OCI-LY1 (cell line): ENCODE measurements at regions not wholly inside any gene's neighbourhood (a gene's known extent, or its start where the extent isn't known, plus 50 kb on each side); places are given as distances from the start of the nearest gene placed in this dataset.

Source experiments
- H2AFZ ChIP-seq: fragments of 200-600 bp; sonication (generic), shearing (Covaris generic); 2 replicates; pipeline ENCODE4 v1.6.0; 2014; ENCODE audit warnings: antibody characterized with exemption, mild to moderate bottlenecking, low read length
- H3F3A ChIP-seq: fragments of 200-600 bp; sonication (generic), shearing (Covaris generic); 2 replicates; pipeline ENCODE4 v1.6.0; 2014; ENCODE audit warnings: mild to moderate bottlenecking, antibody characterized with exemption, low read length, moderate library complexity; ENCODE audit not compliant: insufficient read depth
- H3K27ac ChIP-seq: fragments of 200-600 bp; sonication (generic); 2 replicates; pipeline ENCODE4 v1.5.1; 2014; ENCODE audit warnings: low read length, mixed run types, mild to moderate bottlenecking, low read depth; ENCODE audit not compliant: poor library complexity, severe bottlenecking
- H3K27me3 ChIP-seq: fragments of 200-600 bp; sonication (generic); 2 replicates; pipeline ENCODE4 v1.6.0; 2014; ENCODE audit warnings: antibody characterized with exemption, mild to moderate bottlenecking, low read length, moderate library complexity; ENCODE audit not compliant: insufficient read depth
- H3K36me3 ChIP-seq: fragments of 200-600 bp; sonication (generic); 2 replicates; pipeline ENCODE4 v1.6.1; 2014; ENCODE audit warnings: mild to moderate bottlenecking, antibody characterized with exemption, low read length, moderate library complexity, mixed read lengths; ENCODE audit not compliant: insufficient read depth
- H3K4me1 ChIP-seq: fragments of 200-600 bp; sonication (generic); 2 replicates; pipeline ENCODE4 v1.5.1; 2014; ENCODE audit warnings: mild to moderate bottlenecking, low read length, moderate library complexity; ENCODE audit not compliant: insufficient read depth, severe bottlenecking
- H3K4me2 ChIP-seq: fragments of 200-600 bp; sonication (generic), shearing (Covaris generic); 2 replicates; pipeline ENCODE4 v1.6.1; 2014; ENCODE audit warnings: low read length
- H3K4me3 ChIP-seq: fragments of 200-600 bp; sonication (generic); 2 replicates; pipeline ENCODE4 v1.5.1; 2014; ENCODE audit warnings: low read length, low read depth, mild to moderate bottlenecking, mixed read lengths; ENCODE audit not compliant: poor library complexity, severe bottlenecking
- H3K79me2 ChIP-seq: fragments of 200-600 bp; shearing (Covaris generic); 2 replicates; pipeline ENCODE4 v1.6.1; 2016; ENCODE audit warnings: mixed run types, low read length, mixed read lengths; ENCODE audit not compliant: insufficient read depth
- H3K9ac ChIP-seq: fragments of 200-600 bp; sonication (generic), shearing (Covaris generic); 2 replicates; pipeline ENCODE4 v1.6.1; 2014; ENCODE audit warnings: mild to moderate bottlenecking, low read length, mixed read lengths
- H3K9me2 ChIP-seq: fragments of 200-600 bp; sonication (generic), shearing (Covaris generic); 2 replicates; pipeline ENCODE4 v1.6.1; 2014; ENCODE audit warnings: low read depth, mild to moderate bottlenecking, low read length, mixed read lengths
- H3K9me3 ChIP-seq: fragments of 200-600 bp; shearing (Covaris generic); 2 replicates; pipeline ENCODE4 v1.6.1; 2014; ENCODE audit warnings: low read length, mixed read lengths
- H4K20me1 ChIP-seq: fragments of 200-600 bp; sonication (generic), shearing (Covaris generic); 2 replicates; pipeline ENCODE4 v1.6.0; 2016; ENCODE audit warnings: mild to moderate bottlenecking, low read length; ENCODE audit not compliant: insufficient read depth
- EZH2 ChIP-seq: fragments of 200-600 bp; sonication (generic), shearing (Covaris generic); IDR thresholded peaks from 2 replicates; pipeline ENCODE4 v1.8.0; 2017; ENCODE audit warnings: borderline replicate concordance, mixed run types, mild to moderate bottlenecking, antibody characterized with exemption, low read length, moderate library complexity, mixed read lengths
- TF ChIP-seq, protein P1 (sequence below): fragments of 200-600 bp; sonication (generic), shearing (Covaris generic); IDR thresholded peaks from 2 replicates; pipeline ENCODE4 v1.5.1; 2017; ENCODE audit warnings: mild to moderate bottlenecking, antibody characterized with exemption, low read length, moderate library complexity, mixed read lengths

DNA sequence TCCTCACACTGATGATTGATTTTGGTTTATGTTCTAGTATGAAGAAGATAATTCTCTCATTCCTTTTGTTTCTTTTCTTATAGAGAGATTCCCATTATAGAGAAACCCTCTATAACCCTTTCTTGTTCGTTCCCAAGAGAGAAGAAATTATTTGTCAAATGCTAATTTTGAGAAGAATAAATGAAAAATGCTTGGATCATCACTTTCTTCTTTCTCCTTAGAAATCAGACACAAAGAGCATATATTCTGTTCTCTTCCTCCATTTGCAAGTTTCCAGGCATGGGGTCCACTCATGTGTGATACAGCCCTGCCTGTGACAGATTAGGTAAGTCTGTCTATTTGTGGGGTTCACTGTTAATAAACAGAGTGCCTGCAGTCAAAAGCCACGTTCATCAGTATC lies 222.6 kb upstream of the NECTIN3 start:
- H3K9me3 ChIP-seq = no peaks in the 10 kb centered on the region
- H3K27ac ChIP-seq = no peak overlapping the region
- no peaks in the 10 kb centered on the region for H3K27me3 ChIP-seq
- no peaks in the 10 kb centered on the region for H3K36me3 ChIP-seq
- H4K20me1 ChIP-seq = no peaks in the 10 kb centered on the region
- no peaks in the 10 kb centered on the region for H3K79me2 ChIP-seq
- H3K9me2 ChIP-seq = no peaks in the 10 kb centered on the region
- no peaks in the 10 kb centered on the region for H3F3A ChIP-seq
- no peak overlapping the region for H3K4me2 ChIP-seq
- TF ChIP-seq, protein P1, sequence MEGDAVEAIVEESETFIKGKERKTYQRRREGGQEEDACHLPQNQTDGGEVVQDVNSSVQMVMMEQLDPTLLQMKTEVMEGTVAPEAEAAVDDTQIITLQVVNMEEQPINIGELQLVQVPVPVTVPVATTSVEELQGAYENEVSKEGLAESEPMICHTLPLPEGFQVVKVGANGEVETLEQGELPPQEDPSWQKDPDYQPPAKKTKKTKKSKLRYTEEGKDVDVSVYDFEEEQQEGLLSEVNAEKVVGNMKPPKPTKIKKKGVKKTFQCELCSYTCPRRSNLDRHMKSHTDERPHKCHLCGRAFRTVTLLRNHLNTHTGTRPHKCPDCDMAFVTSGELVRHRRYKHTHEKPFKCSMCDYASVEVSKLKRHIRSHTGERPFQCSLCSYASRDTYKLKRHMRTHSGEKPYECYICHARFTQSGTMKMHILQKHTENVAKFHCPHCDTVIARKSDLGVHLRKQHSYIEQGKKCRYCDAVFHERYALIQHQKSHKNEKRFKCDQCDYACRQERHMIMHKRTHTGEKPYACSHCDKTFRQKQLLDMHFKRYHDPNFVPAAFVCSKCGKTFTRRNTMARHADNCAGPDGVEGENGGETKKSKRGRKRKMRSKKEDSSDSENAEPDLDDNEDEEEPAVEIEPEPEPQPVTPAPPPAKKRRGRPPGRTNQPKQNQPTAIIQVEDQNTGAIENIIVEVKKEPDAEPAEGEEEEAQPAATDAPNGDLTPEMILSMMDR = no peak
- no peak for TF ChIP-seq EZH2
- no peak overlapping the region for H3K9ac ChIP-seq
- H3K4me1 ChIP-seq = no peaks in the 10 kb centered on the region
- H3K4me3 ChIP-seq = no peak overlapping the region
- H2AFZ ChIP-seq = no peak overlapping the region

DNA sequence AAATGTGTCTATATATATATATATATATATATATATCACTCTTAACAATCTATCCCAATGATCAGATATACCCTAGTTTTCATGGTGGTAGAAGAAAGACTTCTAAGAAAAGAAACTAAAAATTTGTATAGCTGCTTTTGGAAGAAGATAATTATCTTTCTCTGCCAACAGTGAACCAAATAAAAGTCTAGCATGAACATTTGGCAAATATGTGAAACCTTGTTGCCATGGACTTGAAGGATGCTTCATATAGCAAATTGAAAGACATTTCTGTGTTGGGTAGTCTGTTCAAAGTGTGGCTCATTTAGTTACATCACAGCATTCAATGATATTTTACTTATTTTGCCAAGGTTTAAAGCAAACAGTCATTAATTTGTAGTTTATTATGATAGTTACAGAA lies 219.9 kb upstream of the NECTIN3 start:
- H4K20me1 ChIP-seq = no peaks in the 10 kb centered on the region
- no peak overlapping the region for H2AFZ ChIP-seq
- no peaks in the 10 kb centered on the region for H3K79me2 ChIP-seq
- no peak overlapping the region for H3K4me3 ChIP-seq
- no peaks in the 10 kb centered on the region for H3K27me3 ChIP-seq
- H3F3A ChIP-seq = no peaks in the 10 kb centered on the region
- no peak overlapping the region for H3K27ac ChIP-seq
- no peaks in the 10 kb centered on the region for H3K36me3 ChIP-seq
- TF ChIP-seq, protein P1 = no peak
- TF ChIP-seq EZH2 = no peak
- no peak overlapping the region for H3K4me2 ChIP-seq
- H3K9me3 ChIP-seq = no peaks in the 10 kb centered on the region
- no peaks in the 10 kb centered on the region for H3K9me2 ChIP-seq
- H3K9ac ChIP-seq = no peak overlapping the region
- no peaks in the 10 kb centered on the region for H3K4me1 ChIP-seq

DNA sequence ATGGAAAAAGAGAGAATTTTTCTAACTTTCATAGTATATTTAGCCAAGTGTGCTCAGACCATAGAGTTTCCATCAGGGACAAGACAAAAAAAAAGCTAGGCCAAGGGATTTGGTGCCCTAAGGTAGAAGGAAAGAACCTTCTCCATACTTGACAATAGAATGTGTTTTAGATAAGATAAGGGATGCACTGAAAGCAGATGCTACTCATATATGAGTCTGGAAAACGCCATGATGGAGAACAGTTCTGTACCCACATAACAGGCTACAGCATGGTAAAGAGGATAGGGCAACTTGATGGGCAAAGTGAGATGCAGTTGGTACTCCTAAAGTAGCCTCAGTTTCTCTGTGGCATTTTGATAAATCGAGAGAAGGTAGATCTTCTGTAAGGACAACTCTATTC lies 216.4 kb upstream of the NECTIN3 start:
- Histone ChIP-seq H3K4me1 (no peaks in the 10 kb centered on the region), H3F3A (no peaks in the 10 kb centered on the region), H3K27me3 (no peaks in the 10 kb centered on the region), H3K27ac (no peak overlapping the region), H3K4me3 (no peak overlapping the region), H3K4me2 (no peak overlapping the region), H4K20me1 (no peaks in the 10 kb centered on the region), H3K79me2 (no peaks in the 10 kb centered on the region), H3K9ac (no peak overlapping the region), H3K9me3 (no peaks in the 10 kb centered on the region), H2AFZ (no peak overlapping the region), H3K36me3 (no peaks in the 10 kb centered on the region), H3K9me2 (no peaks in the 10 kb centered on the region)
- TF ChIP-seq, protein P1 = no peak
- TF ChIP-seq EZH2 = no peak
